Non-pigmented ciliary epithelial cell (primary cell): ENCODE measurements at regions not wholly inside any gene's neighbourhood (a gene's known extent, or its start where the extent isn't known, plus 50 kb on each side); places are given as distances from the start of the nearest gene placed in this dataset.
"Not testable (repeated sequence)": the region's sequence is repeated elsewhere in the genome, so short reads cannot be mapped to it uniquely, and the experiment has no call there.

Experiments used
- DNase-seq: peaks from one replicate; pipeline ENCODE4 v3.0.0-alpha.2; 2010; ENCODE audit warnings: low read depth

DNA sequence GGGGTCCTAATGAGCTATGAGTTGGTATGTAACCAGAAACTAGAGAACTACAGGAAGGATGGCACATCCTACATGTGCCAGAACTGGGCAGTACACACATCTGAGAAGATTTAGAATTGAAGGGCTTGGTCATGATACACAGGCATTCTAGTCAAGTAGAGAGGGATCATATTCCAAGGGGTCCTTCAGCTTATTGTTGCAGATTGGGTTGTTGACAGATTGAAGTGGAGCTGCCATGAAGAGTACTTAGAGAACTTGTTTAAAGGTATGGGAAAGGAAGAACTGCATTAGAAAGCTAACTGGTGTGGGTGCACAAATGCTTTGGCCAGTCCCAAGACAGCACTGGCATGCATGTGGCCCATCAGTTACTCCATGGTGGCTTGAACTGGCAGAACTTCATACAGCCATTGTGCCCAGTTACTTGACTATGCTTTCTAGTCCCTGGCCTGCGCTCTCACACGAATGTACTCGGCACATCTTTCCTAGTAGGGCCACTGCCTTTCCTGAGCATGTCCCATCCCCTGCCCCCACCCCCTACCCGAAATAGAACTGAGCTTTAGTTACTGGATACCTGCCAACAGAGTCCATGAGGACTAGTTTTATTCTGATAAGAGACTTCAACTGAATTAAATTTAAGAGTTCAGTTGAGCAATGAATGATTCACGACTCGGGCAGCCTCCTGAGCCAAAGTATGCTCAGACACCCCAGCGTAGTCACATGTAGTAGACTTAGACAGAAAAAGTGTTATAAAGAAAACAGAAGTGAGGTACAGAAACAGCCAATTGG lies 64.0 kb downstream of the CCNG2 start:
- DNase-seq = no peak

DNA sequence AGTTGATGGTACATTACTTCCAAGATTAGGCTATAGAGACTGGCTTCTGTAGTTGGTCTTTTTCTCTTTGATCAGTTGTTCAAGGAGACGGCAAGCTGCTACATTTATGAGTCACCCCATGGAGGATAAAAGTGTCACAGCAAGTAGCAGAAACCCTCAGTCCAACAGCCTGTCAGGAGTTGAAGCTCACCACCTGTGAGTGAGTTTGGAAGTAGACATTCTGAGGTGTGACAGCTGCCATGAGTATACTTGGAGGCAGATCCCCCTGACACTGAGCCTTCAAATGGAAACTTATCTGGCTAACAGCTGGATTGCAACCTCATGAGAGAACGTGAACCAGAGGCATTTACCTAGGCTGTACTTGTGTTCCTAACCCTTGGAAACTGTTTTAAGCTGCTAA lies 68.0 kb downstream of the CCNG2 start:
- no peak for DNase-seq

GRCh38 chr4:77226939-77227705 lies 70.1 kb downstream of the CCNG2 start:
- DNase-seq = no peak

DNA sequence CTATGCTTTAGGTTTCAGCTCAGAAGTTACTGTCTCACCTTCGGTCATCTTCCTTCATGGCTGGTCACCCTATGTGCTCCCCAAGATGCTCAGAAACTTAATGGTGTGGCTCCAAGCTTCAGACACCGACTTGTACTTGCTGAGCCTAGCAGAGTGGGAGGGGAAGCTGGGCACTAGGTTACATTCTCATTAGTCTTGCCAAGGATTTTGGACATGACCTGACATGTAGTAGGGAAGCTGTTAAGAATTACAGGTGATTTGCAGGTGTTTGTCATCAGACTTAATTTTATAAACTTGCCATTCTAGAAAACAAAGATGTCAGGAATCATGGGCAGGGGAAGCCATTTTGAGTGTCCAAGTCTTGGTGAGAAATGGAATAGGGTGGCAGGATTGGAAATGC lies 72.4 kb downstream of the CCNG2 start:
- no peak for DNase-seq

GRCh38 chr4:77232653-77233052 lies 75.6 kb downstream of the CCNG2 start:
- DNase-seq = no peak

DNA sequence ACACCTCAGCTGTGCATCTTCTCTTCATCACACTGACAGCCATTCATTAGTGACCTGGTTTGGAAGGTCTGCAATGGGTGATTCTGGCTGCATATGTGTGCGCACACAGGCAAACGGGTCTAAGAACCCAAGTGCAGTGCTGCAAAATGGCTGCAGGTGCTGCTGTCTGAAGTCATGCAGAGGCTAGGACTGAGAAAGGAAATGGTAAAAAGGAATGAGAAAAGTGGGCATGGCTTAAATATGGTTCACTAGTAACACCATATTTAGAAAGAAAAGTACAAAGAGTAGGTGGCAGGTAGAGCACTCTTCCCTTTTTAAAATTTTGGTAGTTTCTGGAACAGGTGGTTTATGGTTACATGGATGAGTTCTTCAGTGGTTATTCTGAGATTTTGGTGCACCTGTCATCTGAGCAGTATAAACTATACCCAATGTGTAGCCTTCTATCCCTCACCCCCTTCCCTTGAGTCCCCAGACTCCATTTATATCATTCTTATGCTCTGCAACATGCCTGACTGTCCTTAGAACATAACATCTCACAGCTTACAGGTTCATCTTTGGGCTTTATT lies 78.4 kb downstream of the CCNG2 start:
- no peak for DNase-seq

DNA sequence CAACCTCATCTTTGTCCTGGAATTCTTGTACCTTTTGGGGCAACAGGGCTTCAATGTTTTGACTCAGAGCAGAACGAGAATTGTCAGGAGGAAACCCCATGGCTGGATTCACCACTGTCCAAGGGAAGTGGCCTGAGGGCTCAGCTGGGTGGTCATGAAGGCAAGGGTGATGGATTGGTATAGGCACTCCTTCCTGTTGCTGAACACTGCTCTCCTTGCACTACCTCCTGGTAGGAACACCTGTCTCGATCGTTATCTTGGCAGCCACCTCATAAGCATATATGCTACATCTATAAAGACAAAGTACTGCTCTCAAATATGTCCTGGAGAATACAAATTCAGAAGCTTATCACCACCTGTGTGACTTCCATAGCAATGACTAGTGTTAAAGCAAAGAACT lies 79.8 kb downstream of the CCNG2 start:
- no peak for DNase-seq

GRCh38 chr4:77240469-77241066 lies 83.6 kb downstream of the CCNG2 start:
- no peak for DNase-seq

- DNase-seq = no peak
Measured at GRCh38 chr4:77248805-77249204, 91.8 kb downstream of the CCNG2 start.

DNA sequence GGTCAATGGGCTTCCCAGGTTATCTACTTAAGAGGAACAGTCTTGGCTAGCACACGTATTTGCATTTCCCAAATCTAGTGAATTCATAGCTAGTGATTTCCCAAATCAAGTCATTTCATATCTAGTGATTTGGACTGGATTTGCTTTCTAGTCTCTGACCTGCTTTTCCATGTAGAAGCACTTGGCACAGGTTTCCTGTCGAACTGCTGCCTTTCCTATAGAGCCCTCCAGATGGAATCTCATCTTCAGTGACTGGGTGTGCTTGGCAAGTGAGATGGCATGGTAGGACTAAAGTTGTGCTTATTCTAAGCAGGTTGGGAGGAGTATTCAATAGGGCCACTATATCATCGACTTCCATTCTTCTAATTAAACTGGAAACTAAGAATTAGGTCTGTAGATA lies 94.7 kb downstream of the CCNG2 start:
- no peak for DNase-seq

DNA sequence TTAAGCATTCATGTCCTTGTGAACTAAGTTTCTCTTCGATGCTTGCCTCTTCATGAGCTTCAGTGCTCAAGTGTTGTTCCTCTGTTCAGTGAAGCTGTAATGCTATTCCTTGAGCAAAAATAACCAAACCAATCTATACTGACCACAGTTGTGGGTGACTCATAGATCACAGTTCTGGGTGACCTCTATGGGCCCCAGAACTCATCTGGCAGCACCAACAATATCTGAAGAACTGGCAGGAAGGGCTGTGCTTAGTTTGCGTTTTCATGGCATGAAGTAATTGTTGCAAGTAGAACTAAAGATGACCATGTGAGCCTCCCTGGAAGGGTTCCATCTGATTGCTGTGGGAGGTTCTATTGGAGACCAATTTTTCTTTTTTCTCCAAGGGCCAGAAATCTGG lies 106.2 kb downstream of the CCNG2 start:
- DNase-seq = no peak

GRCh38 chr4:77263976-77264375 lies 107.0 kb downstream of the CCNG2 start:
- DNase-seq = not testable (repeated sequence)

- no peak for DNase-seq
Measured at GRCh38 chr4:77264826-77265225, 107.8 kb downstream of the CCNG2 start.

GRCh38 chr4:77268108-77268507 lies 111.1 kb downstream of the CCNG2 start:
- no peak for DNase-seq

- no peak for DNase-seq
Measured at GRCh38 chr4:77269505-77269904, 112.5 kb downstream of the CCNG2 start.

GRCh38 chr4:77273412-77273811 lies 116.4 kb downstream of the CCNG2 start:
- DNase-seq = no peak

GRCh38 chr4:77279114-77279513 lies 122.1 kb downstream of the CCNG2 start:
- DNase-seq = not testable (repeated sequence)

- no peak for DNase-seq
Measured at GRCh38 chr4:77282305-77282704, 125.3 kb downstream of the CCNG2 start.

DNA sequence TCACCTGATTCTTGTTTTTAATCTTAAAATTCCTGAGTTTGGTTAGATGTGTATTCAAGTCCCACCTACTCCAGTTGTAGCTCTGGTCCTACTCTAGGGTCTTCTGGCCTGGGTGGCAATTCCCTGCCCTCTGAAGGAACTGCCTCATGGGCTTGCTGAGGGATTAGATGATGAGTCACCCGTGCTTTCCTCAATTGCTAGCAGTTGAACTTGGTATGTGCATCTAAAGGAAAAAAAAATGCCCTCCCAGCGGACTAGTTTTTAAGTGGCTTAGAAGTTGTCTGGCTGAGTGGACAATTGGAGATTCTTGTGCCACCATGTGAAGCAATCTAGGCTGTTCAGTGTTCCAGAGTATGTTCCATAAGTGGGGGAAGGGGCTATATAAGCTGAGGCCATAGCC lies 127.0 kb downstream of the CCNG2 start:
- DNase-seq = no peak

DNA sequence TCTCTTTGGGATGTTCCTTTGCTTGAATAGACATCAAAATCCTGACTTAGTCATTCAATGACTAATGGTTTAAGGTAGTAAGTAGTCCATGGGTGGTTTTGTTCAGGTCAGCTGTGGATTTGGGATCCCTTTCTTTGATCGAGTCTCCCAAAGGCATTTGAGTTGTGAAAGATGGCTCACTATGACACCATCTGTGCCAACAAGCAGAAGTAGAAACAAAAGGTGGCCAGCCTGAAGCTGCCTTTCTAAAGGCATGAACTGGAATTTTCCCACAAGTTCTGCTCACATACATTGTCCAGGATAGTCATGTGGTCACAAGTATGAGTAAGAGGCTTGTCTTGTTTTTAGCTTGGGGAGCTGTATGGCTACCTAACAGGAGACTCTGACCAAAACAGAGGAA lies 129.9 kb downstream of the CCNG2 start:
- DNase-seq = no peak

- no peak for DNase-seq
Measured at GRCh38 chr4:77293426-77293825, 136.4 kb downstream of the CCNG2 start.

DNA sequence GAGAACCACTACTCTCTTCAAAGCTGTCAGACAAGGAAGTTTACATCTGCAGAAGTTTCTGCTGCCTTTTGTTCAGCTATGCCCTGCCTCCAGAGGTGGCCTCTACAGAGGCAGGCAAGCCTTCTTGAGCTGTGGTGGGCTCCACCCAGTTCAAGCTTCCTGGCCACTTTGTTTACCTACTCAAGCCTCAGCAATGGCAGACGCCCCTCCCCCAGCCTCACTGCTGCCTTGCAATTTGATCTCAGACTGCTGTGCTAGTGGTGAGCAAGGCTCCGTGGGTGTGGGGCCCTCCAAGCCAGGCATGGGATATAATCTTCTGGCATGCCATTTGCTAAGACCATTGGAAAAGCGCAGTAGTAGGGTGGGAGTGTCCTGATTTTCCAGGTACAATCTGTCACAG lies 144.0 kb downstream of the CCNG2 start:
- DNase-seq = not testable (repeated sequence)

DNA sequence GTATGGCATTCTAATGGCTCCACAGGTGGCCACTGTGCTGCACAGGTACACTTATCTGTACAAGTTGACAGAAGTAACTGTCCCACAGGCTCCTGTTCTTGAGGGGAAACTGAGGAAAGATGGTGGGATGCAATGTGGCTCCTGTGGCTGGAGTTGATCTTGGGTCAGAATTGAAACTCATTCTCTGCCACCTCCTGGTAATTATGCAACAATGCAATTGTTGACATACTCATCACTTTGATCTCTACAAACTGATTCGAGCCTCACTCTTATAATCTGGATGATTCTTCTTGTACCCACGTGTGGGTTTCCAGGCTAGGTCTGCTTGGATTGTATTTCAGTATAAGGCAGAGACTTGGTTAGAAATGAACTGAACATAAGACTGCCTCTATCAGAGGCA lies 148.8 kb downstream of the CCNG2 start:
- DNase-seq = no peak
